AG04449 (cell line): ENCODE measurements at regions not wholly inside any gene's neighbourhood (a gene's known extent, or its start where the extent isn't known, plus 50 kb on each side); places are given as distances from the start of the nearest gene placed in this dataset.
"Not testable (repeated sequence)": the region's sequence is repeated elsewhere in the genome, so short reads cannot be mapped to it uniquely, and the experiment has no call there.

Experiments
- CTCF ChIA-PET: fragments of 350-600 bp; formaldehyde crosslinking; extraction: SDS; loops from one replicate; lab custom pipeline; 2021; ENCODE audit warnings: antibody characterized with exemption; lab: Yijun Ruan, JAX
- POLR2A ChIA-PET: fragments of 400-600, 350-600 bp; formaldehyde crosslinking; extraction: SDS; loops from one replicate; lab custom pipeline; 2020; ENCODE audit warnings: antibody characterized with exemption, inconsistent platforms; lab: Yijun Ruan, JAX
- DNase-seq: peaks from one replicate; pipeline ENCODE4 v3.0.0-alpha.2; 2010; ENCODE audit warnings: low read depth, low spot score
- H3K4me3 ChIP-seq: 2 replicates; pipeline ENCODE4 v1.5.1; 2011; ENCODE audit warnings: low read depth, mild to moderate bottlenecking, control low read depth, low read length
- CTCF ChIP-seq: IDR thresholded peaks from one replicate; pipeline ENCODE4 v1.5.1; 2011; ENCODE audit warnings: mild to moderate bottlenecking, moderate library complexity, low read length, control low read depth, inconsistent platforms; ENCODE audit not compliant: insufficient read depth; ENCODE audit errors: missing control alignments

GRCh38 chr5:174935854-174936474, 211.6 kb downstream of the MSX2 start:
- DNase-seq, result no peak
- TF ChIP-seq CTCF, result peak; percentile 91
- CTCF ChIA-PET, result interaction anchor here (0.7 to 4.4 kb wide), 11 partner anchors 10 to 609 kb away, joined by 3 to 31 read pairs (median 3); no protein-coding TSS in a partner anchor
- no peak overlapping the region for H3K4me3 ChIP-seq
- POLR2A ChIA-PET, result no interaction called here

DNA sequence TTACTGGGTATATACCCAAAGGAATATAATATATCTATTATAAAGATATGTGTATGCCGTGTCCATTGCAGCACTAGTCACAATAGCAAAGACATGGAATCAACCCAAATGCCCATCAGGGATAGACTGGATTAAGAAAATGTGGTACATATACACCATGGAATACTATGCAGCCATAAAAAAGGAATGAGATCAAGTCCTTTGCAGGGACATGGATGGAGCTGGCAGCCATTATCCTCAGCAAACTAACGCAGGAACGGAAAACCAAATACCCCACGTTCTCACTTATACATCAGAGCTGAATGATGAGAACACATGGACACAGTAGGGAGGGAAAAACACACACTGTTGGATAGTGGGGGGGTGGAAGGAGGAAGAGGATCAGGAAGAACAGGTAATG, 206.7 kb downstream of the MSX2 start:
- H3K4me3 ChIP-seq, CTCF ChIA-PET, DNase-seq, POLR2A ChIA-PET: not testable (repeated sequence)

DNA sequence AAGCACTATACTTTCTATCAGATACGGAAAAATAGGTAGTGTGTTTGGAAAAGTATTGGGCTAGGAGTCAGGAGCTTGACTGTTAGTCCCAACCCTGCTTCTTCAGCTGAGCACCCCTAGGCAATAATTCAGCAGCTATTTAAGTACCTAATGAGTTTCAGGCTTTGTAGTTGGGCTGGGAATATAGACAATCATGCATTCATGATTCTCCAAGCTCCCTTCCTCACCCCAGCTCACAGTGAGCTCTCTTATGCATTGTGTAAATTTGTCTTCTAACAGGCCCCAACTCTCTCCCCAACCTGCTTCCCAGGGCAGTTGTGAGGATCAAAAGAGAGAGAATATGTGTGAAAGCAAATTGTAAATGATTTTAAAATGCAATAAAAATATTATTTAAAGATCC, 201.2 kb downstream of the MSX2 start:
- no peak overlapping the region for H3K4me3 ChIP-seq
- no peak for TF ChIP-seq CTCF

GRCh38 chr5:174922955-174923354, 198.6 kb downstream of the MSX2 start:
- H3K4me3 ChIP-seq, result no peak overlapping the region
- TF ChIP-seq CTCF, result no peak
- no peak for DNase-seq
- CTCF ChIA-PET, result no interaction called here
- POLR2A ChIA-PET, result no interaction called here

More for the DNA sequence above, 201.2 kb downstream of the MSX2 start:
- ChIA-PET POLR2A (no interaction called here), CTCF (interaction anchor here (2.4 to 2.7 kb wide), 2 partner anchors 9 to 10 kb away, joined by 8 to 9 read pairs; no protein-coding TSS in a partner anchor)
- no peak for DNase-seq

- TF ChIP-seq CTCF, result no peak
- ChIA-PET CTCF (interaction anchor here (1.0 to 2.5 kb wide), 3 partner anchors 11 to 501 kb away, joined by 3 to 9 read pairs (median 4); no protein-coding TSS in a partner anchor), POLR2A (no interaction called here)
- DNase-seq, result no peak
- no peak overlapping the region for H3K4me3 ChIP-seq
Observed at GRCh38 chr5:174920906-174921550, 196.6 kb downstream of the MSX2 start.

GRCh38 chr5:174919351-174919750, 195.0 kb downstream of the MSX2 start:
- no peak overlapping the region for H3K4me3 ChIP-seq
- ChIA-PET POLR2A (no interaction called here), CTCF (interaction anchor here (2.5 kb wide), 1 partner anchor 9 kb away, joined by 9 read pairs; no protein-coding TSS in a partner anchor)
- no peak for DNase-seq
- no peak for TF ChIP-seq CTCF
